HG03354 (cell line): ENCODE measurements at regions not wholly inside any gene's neighbourhood (a gene's known extent, or its start where the extent isn't known, plus 50 kb on each side); places are given as distances from the start of the nearest gene placed in this dataset.
A peak's percentile ranks its signal among the peaks of the same experiment; 100 is the strongest.

Source experiments
- ATAC-seq: cut with Tn5 transposase; IDR thresholded peaks from one replicate; pipeline ENCODE4 v1.9.1; 2021; ENCODE audit warnings: mild to moderate bottlenecking; ENCODE audit not compliant: unreplicated experiment, poor library complexity, severe bottlenecking

DNA sequence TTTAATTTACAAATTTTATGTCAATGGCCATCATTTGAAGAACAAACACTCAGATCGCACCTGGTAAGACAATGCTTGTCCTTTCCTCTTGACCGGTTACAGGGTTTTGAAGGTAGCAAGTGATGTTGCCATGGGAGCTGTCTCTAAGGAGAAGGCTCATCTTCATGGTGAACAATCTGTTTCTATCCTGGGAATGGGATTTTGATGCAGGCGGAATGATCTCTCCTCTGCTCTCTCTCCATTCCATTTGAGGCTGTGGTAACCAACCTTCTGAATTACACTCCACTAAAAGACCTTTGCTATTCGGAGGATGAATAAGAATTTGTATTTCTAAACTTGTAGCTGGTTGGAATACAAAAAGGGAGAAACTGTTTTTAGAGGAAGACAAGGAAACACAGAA, 57.9 kb upstream of the SLC5A9 start:
- no peak for ATAC-seq

DNA sequence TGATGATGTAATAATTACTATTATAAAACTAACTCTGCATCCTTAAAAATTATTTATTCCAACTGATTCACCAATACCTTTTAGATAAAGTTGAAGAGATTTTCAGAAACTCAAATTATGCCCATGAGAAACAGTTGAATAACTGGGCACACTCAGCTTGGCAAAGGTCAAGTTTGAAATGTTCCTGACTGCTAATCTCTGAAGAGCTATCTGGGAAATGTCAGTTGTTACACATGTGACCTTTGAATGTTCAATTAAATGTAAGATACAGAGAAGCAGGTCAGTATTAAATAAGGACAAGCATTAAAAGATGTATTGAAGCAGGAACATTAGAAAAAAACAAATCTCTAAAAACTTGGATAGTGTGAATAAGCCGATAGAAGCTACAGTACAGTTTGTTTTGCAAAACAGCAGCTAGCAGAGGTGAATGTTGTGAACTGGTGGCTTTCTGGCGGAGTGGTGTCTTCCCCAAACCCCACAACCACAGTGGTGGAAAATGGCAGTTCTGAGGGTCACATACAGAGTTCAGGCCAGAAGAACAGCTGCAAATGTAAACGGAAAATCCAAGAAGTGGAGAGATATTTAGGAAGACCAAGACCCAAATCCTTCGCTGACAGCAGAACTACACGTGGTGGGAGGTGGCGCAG, 61.9 kb upstream of the SLC5A9 start:
- no peak for ATAC-seq

GRCh38 chr1:48139275-48139674, 83.2 kb upstream of the SLC5A9 start:
- ATAC-seq = no peak

DNA sequence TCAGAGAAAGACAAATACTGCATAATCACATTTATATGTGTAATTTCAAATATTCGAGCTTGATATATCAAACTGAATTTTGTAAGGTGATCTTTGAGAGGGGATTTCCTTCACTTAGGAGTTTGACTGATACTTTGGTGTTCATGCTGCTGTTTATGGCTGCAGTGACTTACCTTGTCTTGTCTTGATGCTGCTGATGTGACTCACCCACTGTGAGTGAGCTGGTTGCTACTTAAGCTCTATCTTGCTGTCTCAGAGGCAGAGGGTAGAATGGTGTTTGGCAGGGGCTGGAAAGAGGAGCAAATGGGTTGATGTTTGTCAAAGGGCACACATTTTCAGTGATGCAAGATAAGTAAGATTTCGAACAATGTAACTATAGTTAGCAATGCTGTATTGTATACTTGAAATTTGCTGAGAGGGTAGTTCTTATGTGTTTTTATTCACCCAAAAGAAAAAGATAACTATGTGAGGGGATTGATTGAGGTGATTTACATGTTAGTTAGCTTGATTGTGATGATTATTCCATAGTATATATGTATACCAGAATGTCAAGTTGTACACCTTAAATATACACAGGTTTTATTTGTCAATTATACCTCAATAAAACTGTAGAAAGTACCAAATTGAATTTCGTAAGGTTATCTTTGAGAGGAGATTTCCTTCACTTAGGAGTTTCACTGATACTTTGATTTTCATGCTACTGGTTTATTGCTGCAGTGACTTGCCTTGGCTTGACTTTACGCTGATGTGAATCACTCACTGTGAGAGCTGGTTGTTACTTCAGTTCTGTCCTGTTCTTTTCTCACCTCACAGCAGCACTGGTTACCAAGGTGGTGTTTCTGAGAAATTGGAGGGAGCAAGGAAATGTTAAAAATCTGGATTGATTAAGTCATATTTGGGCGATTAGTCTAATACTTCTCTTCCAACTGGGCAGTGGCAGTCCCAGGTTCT, 94.5 kb upstream of the SLC5A9 start:
- ATAC-seq = no peak

DNA sequence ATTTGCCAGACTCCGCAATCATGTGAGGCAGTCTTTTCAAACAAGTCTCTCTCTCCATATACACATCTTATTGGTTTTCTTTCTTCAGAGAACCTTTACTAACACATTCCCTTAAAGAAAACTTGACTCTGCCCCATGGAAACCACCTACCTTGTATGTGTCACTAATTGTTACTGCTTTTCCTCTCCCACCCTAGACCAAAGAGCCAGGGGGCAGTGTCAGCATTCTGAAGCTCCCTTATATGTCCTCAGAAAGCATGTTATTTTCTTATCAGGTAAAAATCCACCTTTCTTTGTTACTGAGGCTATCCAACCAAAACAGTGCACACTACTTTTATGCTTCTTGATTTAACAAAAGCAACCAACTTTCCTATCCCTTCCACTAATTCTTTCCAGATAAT, 98.9 kb upstream of the SLC5A9 start:
- no peak for ATAC-seq

DNA sequence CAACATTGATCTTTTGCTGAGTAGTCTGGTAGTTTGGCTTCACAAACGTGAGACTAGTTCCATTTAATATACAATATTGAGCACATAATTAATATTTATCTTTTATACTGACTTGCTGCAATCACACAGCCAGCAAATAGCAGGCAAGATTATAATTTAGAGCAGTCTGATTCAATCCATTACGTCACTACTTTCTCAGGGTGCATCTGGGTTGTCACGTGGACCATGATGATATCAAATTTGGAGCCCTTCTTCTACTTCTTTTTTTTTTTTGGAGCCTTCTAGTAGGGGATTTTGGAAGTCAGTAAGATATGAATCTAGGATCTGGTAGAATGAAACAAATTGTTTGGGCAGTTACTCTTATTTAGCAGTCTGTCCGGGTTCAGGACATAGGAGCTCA, 100.6 kb upstream of the SLC5A9 start:
- no peak for ATAC-seq

DNA sequence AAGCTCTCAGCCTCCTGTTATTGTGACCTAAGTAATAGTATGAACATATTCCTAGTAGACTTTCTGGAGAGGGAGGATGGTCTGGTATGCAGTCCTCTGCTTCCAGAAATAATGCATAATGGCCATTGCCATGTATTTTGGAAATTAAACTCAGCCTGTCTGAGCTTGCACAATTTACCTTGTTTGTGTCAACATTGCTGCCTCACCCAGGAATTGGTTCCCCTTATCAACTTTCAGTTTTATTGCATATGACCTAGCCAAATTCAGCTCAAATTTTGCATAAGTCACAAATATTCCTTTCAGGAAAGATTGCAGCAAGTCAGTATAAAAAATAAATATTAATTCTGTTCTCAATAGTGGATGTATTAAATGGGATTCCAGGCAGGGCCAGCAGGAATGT, 101.9 kb upstream of the SLC5A9 start:
- no peak for ATAC-seq

GRCh38 chr1:48115835-48116234, 106.7 kb upstream of the SLC5A9 start:
- no peak for ATAC-seq

DNA sequence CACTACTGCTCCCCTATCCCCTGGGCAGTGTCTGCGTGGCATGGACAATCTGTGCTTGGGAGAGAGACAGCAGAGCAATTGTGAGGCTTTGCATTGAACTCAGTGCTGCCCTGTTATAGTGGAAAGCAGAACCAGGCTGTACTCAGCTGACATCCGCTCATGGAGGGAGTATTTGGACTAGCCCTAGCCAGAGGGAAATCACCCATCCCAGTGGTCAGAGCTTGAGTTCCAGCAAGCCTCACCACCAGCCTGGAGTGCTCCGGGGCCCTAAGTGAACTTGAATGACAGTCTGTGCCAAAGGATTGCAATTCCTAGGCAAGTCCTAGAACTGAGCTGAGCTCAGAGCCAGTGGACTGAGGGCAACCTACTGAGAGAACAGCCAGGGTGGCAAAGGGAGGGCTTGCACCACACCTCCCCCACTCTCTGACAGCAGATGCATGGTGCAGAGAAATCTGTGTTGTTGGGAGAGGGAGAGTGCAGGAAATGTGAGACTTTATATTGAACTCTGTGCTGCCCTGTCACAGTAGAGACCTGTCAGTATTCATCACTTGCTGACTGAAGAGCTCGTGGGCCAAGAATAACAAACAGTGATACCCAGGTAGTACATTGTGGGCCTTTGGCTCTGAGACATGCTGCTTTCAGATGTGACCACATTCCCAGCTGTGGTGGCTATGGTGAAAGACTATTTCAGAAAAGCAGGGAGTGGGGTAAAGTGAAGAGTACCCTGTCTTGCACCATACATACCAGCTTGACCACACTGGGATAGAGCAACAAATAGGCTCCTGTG, 107.7 kb upstream of the SLC5A9 start:
- ATAC-seq = no peak

GRCh38 chr1:48109390-48110013, 112.3 kb upstream of the TRABD2B start:
- peak; percentile 60 for ATAC-seq

DNA sequence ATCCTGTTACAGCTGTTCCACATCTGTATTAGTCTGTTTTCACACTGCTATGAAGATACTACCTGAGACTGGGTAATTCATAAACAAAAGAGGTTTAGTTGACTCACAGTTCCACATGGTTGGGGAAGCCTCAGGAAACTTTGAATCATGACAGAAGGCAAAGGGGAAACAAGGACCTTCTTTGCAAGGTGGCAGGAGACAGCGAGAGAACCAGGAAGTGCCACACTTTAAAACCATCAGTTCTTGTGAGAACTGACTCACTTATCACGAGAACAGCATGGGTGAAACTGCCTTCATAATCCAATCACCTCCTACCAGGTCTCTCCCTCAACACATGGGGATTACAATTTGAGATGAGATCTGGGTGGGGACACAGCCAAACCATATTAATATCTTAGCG, 110.3 kb upstream of the TRABD2B start:
- ATAC-seq = no peak

DNA sequence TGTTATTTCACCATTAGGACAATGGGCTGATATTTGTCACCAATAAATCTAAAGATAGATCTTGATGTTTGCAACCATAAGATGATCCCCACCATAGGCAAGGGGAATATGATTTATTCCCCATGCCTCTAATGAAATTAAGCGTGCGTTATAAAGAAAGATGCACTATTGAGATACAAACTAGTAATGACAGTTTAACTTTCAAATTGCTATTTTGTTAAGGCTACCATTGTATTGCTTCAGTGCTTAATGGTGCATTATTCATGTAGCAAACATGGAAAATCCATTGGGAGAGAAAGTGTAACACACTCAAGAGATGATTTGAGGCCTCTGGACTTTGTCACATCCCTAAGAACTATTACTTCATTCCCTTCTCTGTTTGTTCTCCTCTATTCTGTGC, 108.9 kb upstream of the TRABD2B start:
- no peak for ATAC-seq

- no peak for ATAC-seq
These were observed 108.0 kb upstream of the TRABD2B start for GRCh38 chr1:48105165-48105564.

- ATAC-seq = no peak
These were observed 106.3 kb upstream of the TRABD2B start for GRCh38 chr1:48103495-48103894.

GRCh38 chr1:48102766-48103165, 105.6 kb upstream of the TRABD2B start:
- no peak for ATAC-seq

DNA sequence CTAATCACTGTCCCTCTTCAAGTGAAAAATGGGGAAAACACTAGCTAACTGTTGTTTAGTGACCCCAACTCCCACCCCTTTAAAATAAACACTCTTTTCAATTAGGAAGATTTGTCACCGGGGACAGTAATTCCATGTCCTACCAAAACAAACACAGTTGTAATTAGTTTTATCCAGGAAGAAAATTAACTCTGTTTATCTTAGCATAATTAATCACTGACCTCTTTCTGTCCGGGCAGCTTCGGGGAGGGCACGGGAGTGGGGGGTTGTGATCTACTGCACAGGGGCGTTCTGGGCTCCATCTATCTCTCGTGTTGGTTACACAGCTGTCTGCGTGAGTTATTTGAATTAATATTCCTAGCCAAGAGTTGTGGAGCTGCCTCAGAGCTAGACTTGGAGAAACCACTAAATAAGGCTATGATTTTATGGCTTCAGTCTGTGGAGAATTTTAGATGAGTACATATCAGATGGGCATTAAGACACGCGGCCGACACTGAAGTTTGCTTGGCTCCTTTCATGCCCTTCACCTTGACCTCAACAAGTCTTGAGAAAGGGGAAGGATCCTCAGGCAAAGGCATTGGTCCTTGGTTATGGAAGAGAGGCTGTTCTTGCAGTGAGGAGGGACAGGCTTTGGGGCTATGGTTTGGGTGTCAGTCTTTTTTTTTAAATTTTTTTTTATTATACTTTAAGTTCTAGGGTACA, 102.0 kb upstream of the TRABD2B start:
- ATAC-seq = no peak

DNA sequence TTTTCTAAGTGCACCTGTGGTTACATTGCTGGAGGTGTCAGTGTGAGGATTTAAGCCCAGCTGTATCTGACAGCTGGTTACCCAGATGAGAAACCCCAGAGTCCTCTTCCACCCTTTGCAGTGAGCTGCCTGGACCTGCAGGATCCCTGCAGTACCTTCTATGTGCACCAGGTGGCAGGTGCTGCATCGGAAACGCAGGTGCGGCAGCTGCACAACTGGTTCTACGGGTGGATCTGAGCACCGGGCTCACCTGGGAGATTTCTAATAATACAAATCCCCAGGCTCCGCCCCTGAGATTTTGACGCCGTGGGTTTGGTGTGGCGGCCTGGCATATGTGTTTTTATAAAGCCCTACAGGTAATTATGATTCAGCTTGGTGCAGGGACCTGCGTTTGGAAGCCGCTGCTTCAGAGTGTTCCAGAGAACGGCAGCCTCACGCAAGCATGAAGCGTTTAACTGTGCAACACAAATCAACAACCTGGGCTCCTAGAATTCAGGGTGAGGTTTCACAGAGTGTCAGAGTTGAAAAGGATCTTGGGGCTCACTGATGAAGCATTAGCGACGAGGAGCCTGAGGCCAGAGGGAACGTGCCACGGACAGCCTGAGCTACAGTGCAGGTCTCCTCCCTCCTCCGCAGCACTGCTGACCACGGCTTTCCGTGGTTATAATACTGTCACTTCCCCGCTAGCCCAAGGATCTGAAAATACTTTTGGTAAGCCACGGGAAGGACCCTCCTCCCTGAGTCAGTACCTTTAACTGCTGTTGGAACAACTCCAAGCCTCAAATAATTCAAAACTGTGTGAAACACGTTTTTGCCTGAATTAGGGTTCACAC, 96.7 kb upstream of the TRABD2B start:
- peak; percentile 98 for ATAC-seq

GRCh38 chr1:48093147-48093546, 96.0 kb upstream of the TRABD2B start:
- ATAC-seq = no peak

DNA sequence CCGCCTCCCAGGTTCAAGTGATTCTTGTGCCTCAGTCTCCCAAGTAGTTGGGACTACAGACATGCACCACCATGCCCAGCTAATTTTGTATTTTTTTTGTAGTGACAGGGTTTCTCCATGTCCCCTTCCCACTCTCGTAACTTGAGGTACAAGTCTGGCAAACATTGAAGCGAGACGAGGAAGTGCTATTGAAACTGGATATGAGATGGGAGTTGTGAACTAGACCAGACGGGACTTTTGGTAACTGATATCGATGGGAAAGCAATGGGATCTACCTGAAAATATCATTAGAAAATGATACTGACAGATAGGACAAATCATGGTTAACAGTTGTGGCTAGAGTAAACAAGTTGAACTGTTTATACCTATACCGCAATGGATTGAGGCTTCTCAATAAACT, 95.2 kb upstream of the TRABD2B start:
- ATAC-seq = no peak
